Endothelial cell of umbilical vein (primary cell): ENCODE measurements at regions not wholly inside any gene's neighbourhood (a gene's known extent, or its start where the extent isn't known, plus 50 kb on each side); places are given as distances from the start of the nearest gene placed in this dataset.

ENCODE experiments used
- CTCF ChIP-seq, 2 donors: IDR thresholded peaks; 1 replicate in 1 of 2; 2 replicates in 1 of 2; pipeline ENCODE4 v1.5.1; 2011; ENCODE audit warnings: low read length in 2 of 2, mild to moderate bottlenecking in 2 of 2, moderate library complexity in 2 of 2, control low read depth in 1 of 2, inconsistent platforms in 1 of 2, low read depth in 1 of 2; ENCODE audit not compliant: insufficient read depth in 1 of 2; ENCODE audit errors: extremely low read depth in 1 of 2
- GATA2 ChIP-seq: IDR thresholded peaks from 2 replicates; pipeline ENCODE4 v1.7.0; 2011; ENCODE audit warnings: low read depth, mild to moderate bottlenecking, moderate library complexity, mixed read lengths, low read length; ENCODE audit not compliant: insufficient read length, insufficient read depth

GRCh38 chr18:32835951-32836350, 63.1 kb upstream of the KLHL14 start:
- TF ChIP-seq CTCF (IDR thresholded peaks at IDR 0.05; ENCODE audit: extremely low read depth in 1 of 2, insufficient read depth in 1 of 2, low read depth in 1 of 2, low read length in 2 of 2) = no peak
- no peak for TF ChIP-seq GATA2
